Endodermal cell (in vitro differentiated cells): ENCODE measurements at regions not wholly inside any gene's neighbourhood (a gene's known extent, or its start where the extent isn't known, plus 50 kb on each side); places are given as distances from the start of the nearest gene placed in this dataset.

Source experiments
- DNase-seq: peaks from one replicate; pipeline ENCODE4 v3.0.0-alpha.2; 2017
- H3K27ac ChIP-seq: 2 replicates; pipeline ENCODE4 v1.5.1; 2013; ENCODE audit warnings: mild to moderate bottlenecking, low read depth, low read length, moderate library complexity
- H3K27me3 ChIP-seq: 2 replicates; pipeline ENCODE4 v1.6.1; 2013; ENCODE audit warnings: mild to moderate bottlenecking, low read length, moderate library complexity; ENCODE audit not compliant: insufficient read depth, control insufficient read depth, poor library complexity, severe bottlenecking
- H3K36me3 ChIP-seq: 2 replicates; pipeline ENCODE4 v1.7.0; 2013; ENCODE audit warnings: mild to moderate bottlenecking, low read length, moderate library complexity; ENCODE audit not compliant: control insufficient read depth, insufficient read depth
- H3K4me1 ChIP-seq: one replicate; pipeline ENCODE4 v1.7.0; 2013; ENCODE audit warnings: low read length; ENCODE audit not compliant: control insufficient read depth, insufficient read depth
- H3K4me3 ChIP-seq: 2 replicates; pipeline ENCODE4 v1.5.1; 2013; ENCODE audit warnings: mild to moderate bottlenecking, low read length, moderate library complexity
- H3K9ac ChIP-seq: 2 replicates; pipeline ENCODE4 v1.6.1; 2013; ENCODE audit warnings: mild to moderate bottlenecking, low read length, moderate library complexity; ENCODE audit not compliant: poor library complexity, severe bottlenecking; ENCODE audit errors: extremely low read depth
- H3K9me3 ChIP-seq: 2 replicates; pipeline ENCODE4 v1.6.1; 2013; ENCODE audit warnings: mild to moderate bottlenecking, low read length, moderate library complexity; ENCODE audit not compliant: control insufficient read depth
- H3K27ac Mint-ChIP-seq: 2 replicates; pipeline ENCODE4 v1.8.0; 2020; ENCODE audit warnings: mixed read lengths
- H3K27me3 Mint-ChIP-seq: 2 replicates; pipeline ENCODE4 v1.8.0; 2021; ENCODE audit warnings: mild to moderate bottlenecking, mixed read lengths; ENCODE audit not compliant: insufficient read depth
- H3K36me3 Mint-ChIP-seq: 2 replicates; pipeline ENCODE4 v1.8.0; 2020; ENCODE audit warnings: low read depth, mixed read lengths
- H3K4me1 Mint-ChIP-seq: 2 replicates; pipeline ENCODE4 v1.8.0; 2020; ENCODE audit warnings: mixed read lengths
- H3K4me3 Mint-ChIP-seq: 2 replicates; pipeline ENCODE4 v1.8.0; 2020; ENCODE audit warnings: mild to moderate bottlenecking, moderate library complexity, mixed read lengths
- H3K9me3 Mint-ChIP-seq: 2 replicates; pipeline ENCODE4 v1.8.0; 2020; ENCODE audit warnings: mild to moderate bottlenecking, mixed read lengths
- WGBS, 2 experiments: methylation state at CpG; one replicate each; pipeline versions ENCODE4 v1.1.5 to v1.1.7; 2013; ENCODE audit warnings: missing lambda C conversion rate in 2 of 2, mixed read lengths in 1 of 2; ENCODE audit not compliant: insufficient coverage in 1 of 2, insufficient read length in 1 of 2; 5-methylcytosine and 5-hydroxymethylcytosine counted together
- TF ChIP-seq, protein P1 (sequence below): fragments of 200-600 bp; sonication (generic); conservative IDR thresholded peaks from 2 replicates; pipeline ENCODE4 v1.5.0; 2021; ENCODE audit warnings: antibody characterized with exemption, mild to moderate bottlenecking

DNA sequence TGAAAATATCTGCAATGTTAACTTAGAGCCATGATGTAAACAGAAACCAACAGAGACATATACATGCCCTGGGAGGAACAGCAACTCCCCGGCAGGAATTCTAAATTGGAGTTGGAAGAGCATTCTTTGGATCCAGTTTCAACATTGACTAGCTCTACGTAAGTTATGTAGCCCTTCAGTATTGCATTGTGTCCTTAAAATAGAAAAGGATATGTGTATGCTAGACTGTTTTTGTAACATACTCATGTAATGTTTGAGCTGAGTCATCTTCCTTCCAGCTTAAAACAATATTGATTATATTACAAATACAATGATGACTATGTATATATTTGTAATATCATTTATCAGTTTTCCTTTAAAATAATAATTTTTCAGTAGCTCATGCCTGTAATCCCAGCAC, 1422.2 kb upstream of the PCDH20 start:
- Histone ChIP-seq H3K9ac (no peak overlapping the region), H3K9me3 (no peaks in the 10 kb centered on the region), H3K27ac (no peak overlapping the region), H3K27me3 (no peaks in the 10 kb centered on the region), H3K36me3 (no peaks in the 10 kb centered on the region), H3K4me3 (no peak overlapping the region), H3K4me1 (no peaks in the 10 kb centered on the region)
- Mint-ChIP-seq H3K27me3 (no peaks in the 10 kb centered on the region), H3K9me3 (no peaks in the 10 kb centered on the region), H3K4me3 (no peak overlapping the region), H3K27ac (no peak overlapping the region), H3K4me1 (no peaks in the 10 kb centered on the region), H3K36me3 (no peaks in the 10 kb centered on the region)
- TF ChIP-seq, protein P1, sequence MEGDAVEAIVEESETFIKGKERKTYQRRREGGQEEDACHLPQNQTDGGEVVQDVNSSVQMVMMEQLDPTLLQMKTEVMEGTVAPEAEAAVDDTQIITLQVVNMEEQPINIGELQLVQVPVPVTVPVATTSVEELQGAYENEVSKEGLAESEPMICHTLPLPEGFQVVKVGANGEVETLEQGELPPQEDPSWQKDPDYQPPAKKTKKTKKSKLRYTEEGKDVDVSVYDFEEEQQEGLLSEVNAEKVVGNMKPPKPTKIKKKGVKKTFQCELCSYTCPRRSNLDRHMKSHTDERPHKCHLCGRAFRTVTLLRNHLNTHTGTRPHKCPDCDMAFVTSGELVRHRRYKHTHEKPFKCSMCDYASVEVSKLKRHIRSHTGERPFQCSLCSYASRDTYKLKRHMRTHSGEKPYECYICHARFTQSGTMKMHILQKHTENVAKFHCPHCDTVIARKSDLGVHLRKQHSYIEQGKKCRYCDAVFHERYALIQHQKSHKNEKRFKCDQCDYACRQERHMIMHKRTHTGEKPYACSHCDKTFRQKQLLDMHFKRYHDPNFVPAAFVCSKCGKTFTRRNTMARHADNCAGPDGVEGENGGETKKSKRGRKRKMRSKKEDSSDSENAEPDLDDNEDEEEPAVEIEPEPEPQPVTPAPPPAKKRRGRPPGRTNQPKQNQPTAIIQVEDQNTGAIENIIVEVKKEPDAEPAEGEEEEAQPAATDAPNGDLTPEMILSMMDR: no peak
- 94% methylated on average over 2 of the region's 2 CpGs; no CpG with 5 or more reads in 1 of the 2 experiments for WGBS, 2 experiments
- DNase-seq: no peak

DNA sequence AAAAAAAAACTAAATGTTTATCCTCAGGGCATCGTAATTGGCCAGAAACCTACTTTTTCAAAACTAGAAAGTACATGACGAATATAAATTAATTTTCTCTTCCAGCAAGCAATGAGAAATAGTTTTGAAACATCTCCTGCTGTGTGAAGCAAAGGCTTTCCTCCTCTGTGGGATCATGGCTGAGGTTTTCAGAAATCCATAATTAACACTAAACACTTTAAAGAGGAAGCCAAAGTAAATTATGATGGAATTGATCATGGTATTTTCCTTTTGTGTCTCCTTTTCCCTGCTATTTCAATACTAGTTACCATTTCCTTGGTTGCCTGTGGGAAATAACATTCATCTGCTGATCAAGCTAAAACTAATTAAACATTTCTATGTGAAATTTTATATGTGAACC, 1413.8 kb upstream of the PCDH20 start:
- Mint-ChIP-seq H3K9me3 (no peaks in the 10 kb centered on the region), H3K4me3 (no peak overlapping the region), H3K36me3 (no peaks in the 10 kb centered on the region), H3K27me3 (no peaks in the 10 kb centered on the region), H3K4me1 (peaks cover 23% of the 10 kb centered on the region), H3K27ac (no peak overlapping the region)
- Histone ChIP-seq H3K4me1 (peaks cover 3% of the 10 kb centered on the region), H3K9me3 (no peaks in the 10 kb centered on the region), H3K36me3 (no peaks in the 10 kb centered on the region), H3K4me3 (no peak overlapping the region), H3K27ac (no peak overlapping the region), H3K9ac (no peak overlapping the region), H3K27me3 (no peaks in the 10 kb centered on the region)
- 91 to 100% methylated on average over 2 of the region's 2 CpGs for whole genome bisulfite sequencing, 2 experiments
- DNase-seq: no peak
- TF ChIP-seq, protein P1: no peak

DNA sequence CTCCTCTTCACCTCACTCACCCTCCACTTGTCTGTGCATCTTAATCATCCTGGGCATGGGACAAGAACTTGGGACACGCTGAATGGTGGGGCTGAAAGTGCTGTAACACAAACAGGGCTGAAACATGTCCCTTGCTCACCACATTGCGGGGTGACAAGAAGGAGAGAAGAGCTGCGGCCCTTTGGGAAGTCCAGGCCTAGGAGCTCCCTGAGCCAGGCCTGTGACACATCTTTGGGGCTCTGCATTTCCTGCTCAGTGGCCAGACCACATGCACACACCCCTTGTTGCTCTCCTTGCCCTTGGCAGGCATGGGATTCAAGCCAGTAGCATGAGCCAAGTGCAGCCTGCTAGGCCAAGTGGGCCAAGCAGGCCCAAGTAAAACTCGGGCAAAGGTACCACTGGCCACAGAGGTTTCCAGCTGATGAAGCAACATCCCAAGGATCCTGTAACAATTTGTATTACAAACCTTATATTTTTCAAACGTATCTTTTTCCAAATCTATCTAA, 1384.3 kb upstream of the PCDH20 start:
- TF ChIP-seq, protein P1: no peak
- no peak overlapping the region for H3K27ac Mint-ChIP-seq
- no peaks in the 10 kb centered on the region for H3K9me3 Mint-ChIP-seq
- Histone ChIP-seq H3K9me3 (no peaks in the 10 kb centered on the region), H3K36me3 (no peaks in the 10 kb centered on the region), H3K27ac (no peak overlapping the region), H3K27me3 (no peaks in the 10 kb centered on the region), H3K4me1 (no peaks in the 10 kb centered on the region), H3K4me3 (no peak overlapping the region), H3K9ac (no peak overlapping the region)
- WGBS, 2 experiments: 91 to 100% methylated on average over 1 to 5 of the region's 5 CpGs
- H3K27me3 Mint-ChIP-seq: no peaks in the 10 kb centered on the region
- no peaks in the 10 kb centered on the region for H3K4me1 Mint-ChIP-seq
- no peak for DNase-seq
- H3K36me3 Mint-ChIP-seq: no peaks in the 10 kb centered on the region
- no peak overlapping the region for H3K4me3 Mint-ChIP-seq
